Body of pancreas (tissue), 4 donors: ENCODE measurements at regions not wholly inside any gene's neighbourhood (a gene's known extent, or its start where the extent isn't known, plus 50 kb on each side); places are given as distances from the start of the nearest gene placed in this dataset.
"Not testable (repeated sequence)": the region's sequence is repeated elsewhere in the genome, so short reads cannot be mapped to it uniquely, and the experiment has no call there.

Experiments used
- POLR2A ChIP-seq, 3 donors: fragments of 450-650 bp; IDR thresholded peaks; one replicate each; pipeline ENCODE4 v1.6.1; 2016; ENCODE audit warnings: antibody characterized with exemption in 3 of 3, mild to moderate bottlenecking in 2 of 3
- TF ChIP-seq, protein P1 (sequence below), 7 experiments: fragments of 450-650 bp in 4 of 7; fragments of 200-600 bp in 3 of 7; sonication (generic) in 3 of 7; IDR thresholded peaks; one replicate each; pipeline ENCODE4 v1.5.1; 2016 to 2019; ENCODE audit warnings: antibody characterized with exemption in 7 of 7

DNA sequence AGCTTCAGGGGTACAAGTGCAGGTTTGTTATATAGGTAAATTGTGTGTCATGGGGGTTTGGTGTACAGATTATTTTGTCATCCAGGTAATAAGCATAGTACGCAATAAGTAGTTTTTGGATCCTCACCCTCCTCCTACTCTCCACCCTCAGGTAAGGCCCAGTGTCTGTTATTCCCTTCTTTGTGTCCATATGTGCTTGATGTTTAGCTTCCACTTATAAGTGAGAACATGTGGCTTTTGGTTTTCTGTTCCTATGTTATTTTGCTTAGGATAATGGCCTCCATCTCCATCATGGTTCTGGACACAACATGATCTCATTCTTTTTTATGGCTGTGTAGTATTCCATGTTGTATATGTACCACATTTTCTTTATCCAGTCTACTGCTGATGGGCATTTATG, 298.4 kb downstream of the LIG4 start:
- not testable (repeated sequence) for TF ChIP-seq POLR2A (IDR thresholded peaks at IDR 0.05)
- TF ChIP-seq, protein P1, sequence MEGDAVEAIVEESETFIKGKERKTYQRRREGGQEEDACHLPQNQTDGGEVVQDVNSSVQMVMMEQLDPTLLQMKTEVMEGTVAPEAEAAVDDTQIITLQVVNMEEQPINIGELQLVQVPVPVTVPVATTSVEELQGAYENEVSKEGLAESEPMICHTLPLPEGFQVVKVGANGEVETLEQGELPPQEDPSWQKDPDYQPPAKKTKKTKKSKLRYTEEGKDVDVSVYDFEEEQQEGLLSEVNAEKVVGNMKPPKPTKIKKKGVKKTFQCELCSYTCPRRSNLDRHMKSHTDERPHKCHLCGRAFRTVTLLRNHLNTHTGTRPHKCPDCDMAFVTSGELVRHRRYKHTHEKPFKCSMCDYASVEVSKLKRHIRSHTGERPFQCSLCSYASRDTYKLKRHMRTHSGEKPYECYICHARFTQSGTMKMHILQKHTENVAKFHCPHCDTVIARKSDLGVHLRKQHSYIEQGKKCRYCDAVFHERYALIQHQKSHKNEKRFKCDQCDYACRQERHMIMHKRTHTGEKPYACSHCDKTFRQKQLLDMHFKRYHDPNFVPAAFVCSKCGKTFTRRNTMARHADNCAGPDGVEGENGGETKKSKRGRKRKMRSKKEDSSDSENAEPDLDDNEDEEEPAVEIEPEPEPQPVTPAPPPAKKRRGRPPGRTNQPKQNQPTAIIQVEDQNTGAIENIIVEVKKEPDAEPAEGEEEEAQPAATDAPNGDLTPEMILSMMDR (IDR thresholded peaks at IDR 0.05): not testable (repeated sequence)
